ENCODE measurements at regions not wholly inside any gene's neighbourhood (a gene's known extent, or its start where the extent isn't known, plus 50 kb on each side); places are given as distances from the start of the nearest gene placed in this dataset.

GRCh38 chr20:24806705-24807676 lies 142.1 kb upstream of the CST7 start:
- Mint-ChIP-seq H3K4me1 (ENCODE audit: unreplicated experiment) (no peaks in the 10 kb centered on the region), H3K36me3 (no peaks in the 10 kb centered on the region), H3K4me3 (no peak overlapping the region), H3K27ac (no peak overlapping the region), H3K9me3 (no peaks in the 10 kb centered on the region), H3K27me3 (no peaks in the 10 kb centered on the region)
- TF ChIP-seq, protein P1, sequence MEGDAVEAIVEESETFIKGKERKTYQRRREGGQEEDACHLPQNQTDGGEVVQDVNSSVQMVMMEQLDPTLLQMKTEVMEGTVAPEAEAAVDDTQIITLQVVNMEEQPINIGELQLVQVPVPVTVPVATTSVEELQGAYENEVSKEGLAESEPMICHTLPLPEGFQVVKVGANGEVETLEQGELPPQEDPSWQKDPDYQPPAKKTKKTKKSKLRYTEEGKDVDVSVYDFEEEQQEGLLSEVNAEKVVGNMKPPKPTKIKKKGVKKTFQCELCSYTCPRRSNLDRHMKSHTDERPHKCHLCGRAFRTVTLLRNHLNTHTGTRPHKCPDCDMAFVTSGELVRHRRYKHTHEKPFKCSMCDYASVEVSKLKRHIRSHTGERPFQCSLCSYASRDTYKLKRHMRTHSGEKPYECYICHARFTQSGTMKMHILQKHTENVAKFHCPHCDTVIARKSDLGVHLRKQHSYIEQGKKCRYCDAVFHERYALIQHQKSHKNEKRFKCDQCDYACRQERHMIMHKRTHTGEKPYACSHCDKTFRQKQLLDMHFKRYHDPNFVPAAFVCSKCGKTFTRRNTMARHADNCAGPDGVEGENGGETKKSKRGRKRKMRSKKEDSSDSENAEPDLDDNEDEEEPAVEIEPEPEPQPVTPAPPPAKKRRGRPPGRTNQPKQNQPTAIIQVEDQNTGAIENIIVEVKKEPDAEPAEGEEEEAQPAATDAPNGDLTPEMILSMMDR (conservative IDR thresholded peaks at IDR 0.05), result no peak
- no peak for DNase-seq (ENCODE audit: extremely low spot score, unreplicated experiment)

DNA sequence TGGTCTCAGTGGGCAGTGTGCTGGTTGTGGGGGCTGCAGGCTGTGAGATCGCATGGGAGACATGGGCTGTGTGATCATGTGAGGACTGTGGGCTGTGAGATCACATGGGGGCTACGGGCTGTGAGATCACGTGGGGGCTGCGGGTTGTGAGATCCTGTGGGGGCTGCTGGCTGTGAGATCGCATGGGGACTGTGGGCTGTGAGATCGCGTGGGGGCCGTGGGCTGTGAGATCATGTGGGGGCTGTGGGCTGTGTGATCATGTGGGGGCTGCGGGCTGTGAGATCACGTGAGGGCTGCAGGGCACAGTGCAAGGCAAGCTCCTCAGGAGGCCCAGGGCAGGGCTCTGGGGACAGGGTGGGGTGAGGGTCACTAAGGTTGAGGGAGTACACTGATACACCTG lies 140.5 kb upstream of the CST7 start:
- Mint-ChIP-seq H3K27ac (no peak overlapping the region), H3K27me3 (peaks cover 5% of the 10 kb centered on the region), H3K36me3 (no peaks in the 10 kb centered on the region), H3K4me1 (ENCODE audit: unreplicated experiment) (no peaks in the 10 kb centered on the region), H3K9me3 (no peaks in the 10 kb centered on the region), H3K4me3 (no peak overlapping the region)
- TF ChIP-seq, protein P1 (conservative IDR thresholded peaks at IDR 0.05), result no peak
- DNase-seq (ENCODE audit: extremely low spot score, unreplicated experiment), result no peak

- Mint-ChIP-seq H3K4me1 (ENCODE audit: unreplicated experiment) (no peaks in the 10 kb centered on the region), H3K36me3 (no peaks in the 10 kb centered on the region), H3K27me3 (peaks cover 5% of the 10 kb centered on the region), H3K9me3 (no peaks in the 10 kb centered on the region), H3K4me3 (no peak overlapping the region), H3K27ac (no peak overlapping the region)
- TF ChIP-seq, protein P1 (conservative IDR thresholded peaks at IDR 0.05), result no peak
- no peak for DNase-seq (ENCODE audit: extremely low spot score, unreplicated experiment)
These were observed 139.5 kb upstream of the CST7 start for GRCh38 chr20:24809606-24810005.

DNA sequence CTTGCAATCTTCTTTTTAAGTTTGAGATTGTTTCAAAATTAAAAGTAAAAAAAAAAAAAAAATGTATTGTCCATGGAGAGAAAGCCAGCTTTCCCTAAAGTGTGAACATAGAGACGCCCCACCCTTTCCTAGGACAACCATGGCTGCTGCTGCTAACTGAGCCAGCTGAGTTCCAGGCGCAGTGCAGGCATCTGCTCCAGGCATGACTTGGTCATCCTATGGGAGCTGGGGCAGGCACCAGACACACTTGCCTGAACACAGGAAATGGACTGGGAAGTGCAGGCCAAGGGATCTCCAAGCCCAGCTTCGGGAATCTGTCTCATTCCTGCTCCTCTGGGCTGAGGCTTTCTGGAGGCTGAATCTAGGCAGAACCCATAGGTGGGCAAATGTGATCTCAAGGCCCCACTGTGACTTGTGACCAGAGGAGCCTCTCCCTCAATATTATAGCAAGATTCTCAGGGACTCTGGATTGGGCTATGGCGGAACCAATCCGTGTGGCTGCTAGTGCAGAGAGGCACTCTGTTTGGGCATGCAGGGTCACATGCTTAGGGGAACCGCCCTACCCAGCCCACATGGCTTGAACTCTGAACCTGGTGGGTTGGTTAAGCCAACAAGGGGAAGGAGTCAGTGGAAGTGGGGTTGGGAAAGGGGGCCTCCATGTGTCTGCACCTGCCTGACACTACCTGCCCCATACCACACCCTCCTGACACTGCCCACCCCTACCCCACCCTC lies 138.2 kb upstream of the CST7 start:
- TF ChIP-seq, protein P1 (conservative IDR thresholded peaks at IDR 0.05), result no peak
- DNase-seq (ENCODE audit: extremely low spot score, unreplicated experiment), result no peak
- H3K4me1 Mint-ChIP-seq (ENCODE audit: unreplicated experiment), result no peaks in the 10 kb centered on the region

GRCh38 chr20:24812373-24812772 lies 136.7 kb upstream of the CST7 start:
- H3K9me3 Mint-ChIP-seq, result no peaks in the 10 kb centered on the region
- no peak for DNase-seq (ENCODE audit: extremely low spot score, unreplicated experiment)
- no peak overlapping the region for H3K27ac Mint-ChIP-seq
- no peaks in the 10 kb centered on the region for H3K36me3 Mint-ChIP-seq
- no peak overlapping the region for H3K4me3 Mint-ChIP-seq
- peaks cover 5% of the 10 kb centered on the region for H3K27me3 Mint-ChIP-seq
- H3K4me1 Mint-ChIP-seq (ENCODE audit: unreplicated experiment), result no peaks in the 10 kb centered on the region
- TF ChIP-seq, protein P1 (conservative IDR thresholded peaks at IDR 0.05), result no peak

More for the DNA sequence above, 138.2 kb upstream of the CST7 start:
- Mint-ChIP-seq H3K9me3 (no peaks in the 10 kb centered on the region), H3K36me3 (no peaks in the 10 kb centered on the region), H3K4me3 (no peak overlapping the region), H3K27me3 (peaks cover 5% of the 10 kb centered on the region), H3K27ac (no peak overlapping the region)
